ENCODE measurements at regions not wholly inside any gene's neighbourhood (a gene's known extent, or its start where the extent isn't known, plus 50 kb on each side); places are given as distances from the start of the nearest gene placed in this dataset.
"Not testable (repeated sequence)": the region's sequence is repeated elsewhere in the genome, so short reads cannot be mapped to it uniquely, and the experiment has no call there.

GRCh38 chr2:117335967-117336366 is 478.5 kb upstream of the DDX18 start:
- no peak overlapping the region for H3K4me3 Mint-ChIP-seq (ENCODE audit: low read depth, unreplicated experiment)
- TF ChIP-seq CTCF (IDR thresholded peaks at IDR 0.05; ENCODE audit: unreplicated experiment): no peak
- no peaks in the 10 kb centered on the region for H3K36me3 Mint-ChIP-seq (ENCODE audit: insufficient read depth, unreplicated experiment)
- BruUV-seq (replicated peaks): no TSS peak
- intact Hi-C loops (cut with micrococcal nuclease; ENCODE audit: unreplicated experiment): no loop called here
- no peaks in the 10 kb centered on the region for H3K9me3 Mint-ChIP-seq (ENCODE audit: low read depth, unreplicated experiment)
- peaks cover 16% of the 10 kb centered on the region for H3K4me1 Mint-ChIP-seq (ENCODE audit: low read depth, unreplicated experiment)
- no peak for DNase-seq
- no peaks in the 10 kb centered on the region for H3K27me3 Mint-ChIP-seq (ENCODE audit: unreplicated experiment)
- H3K27ac Mint-ChIP-seq (ENCODE audit: unreplicated experiment): no peak overlapping the region
- CTCF ChIA-PET: no interaction called here

- no peak for TF ChIP-seq CTCF (IDR thresholded peaks at IDR 0.05; ENCODE audit: unreplicated experiment)
- H3K4me3 Mint-ChIP-seq (ENCODE audit: low read depth, unreplicated experiment): no peak overlapping the region
- CTCF ChIA-PET: no interaction called here
Observed at GRCh38 chr2:117336496-117336895, 478.0 kb upstream of the DDX18 start.

DNA sequence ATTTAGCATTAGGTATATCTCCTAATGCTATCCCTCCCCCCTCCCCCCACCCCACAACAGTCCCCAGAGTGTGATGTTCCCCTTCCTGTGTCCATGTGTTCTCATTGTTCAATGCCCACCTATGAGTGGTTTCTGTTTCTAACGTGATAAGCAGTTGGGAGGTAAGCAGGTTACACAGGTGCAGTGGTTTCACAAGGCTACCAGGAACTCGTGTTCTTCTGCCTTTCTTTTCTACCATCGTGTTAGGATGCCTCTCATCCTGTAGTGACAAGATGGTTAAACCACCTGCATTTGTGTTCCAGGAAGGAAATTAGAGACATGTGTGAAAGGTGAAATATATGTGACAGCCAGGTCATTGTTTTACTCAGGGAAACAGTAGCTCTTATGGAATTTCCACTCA is 476.5 kb upstream of the DDX18 start:
- CTCF ChIA-PET; H3K36me3 Mint-ChIP-seq (ENCODE audit: insufficient read depth, unreplicated experiment); H3K4me3 Mint-ChIP-seq (ENCODE audit: low read depth, unreplicated experiment); DNase-seq; BruUV-seq (replicated peaks); H3K27me3 Mint-ChIP-seq (ENCODE audit: unreplicated experiment); H3K27ac Mint-ChIP-seq (ENCODE audit: unreplicated experiment); intact Hi-C loops (cut with micrococcal nuclease; ENCODE audit: unreplicated experiment); H3K9me3 Mint-ChIP-seq (ENCODE audit: low read depth, unreplicated experiment): not testable (repeated sequence)
- peaks cover 15% of the 10 kb centered on the region for H3K4me1 Mint-ChIP-seq (ENCODE audit: low read depth, unreplicated experiment)

More at GRCh38 chr2:117336496-117336895, 478.0 kb upstream of the DDX18 start:
- intact Hi-C loops (cut with micrococcal nuclease; ENCODE audit: unreplicated experiment): no loop called here
- Mint-ChIP-seq H3K4me1 (ENCODE audit: low read depth, unreplicated experiment) (peaks cover 15% of the 10 kb centered on the region), H3K9me3 (ENCODE audit: low read depth, unreplicated experiment) (no peaks in the 10 kb centered on the region), H3K27me3 (ENCODE audit: unreplicated experiment) (no peaks in the 10 kb centered on the region), H3K27ac (ENCODE audit: unreplicated experiment) (no peak overlapping the region), H3K36me3 (ENCODE audit: insufficient read depth, unreplicated experiment) (no peaks in the 10 kb centered on the region)
- DNase-seq: no peak
- BruUV-seq (replicated peaks): no TSS peak

- CTCF ChIA-PET: interaction anchor here (1.3 kb wide), 1 partner anchor 33 kb away, joined by 3 read pairs; no protein-coding TSS in a partner anchor
- no peak overlapping the region for H3K4me3 Mint-ChIP-seq (ENCODE audit: low read depth, unreplicated experiment)
- DNase-seq: no peak
Observed at GRCh38 chr2:117339980-117340379, 474.5 kb upstream of the DDX18 start.

More at GRCh38 chr2:117339980-117340379, 474.5 kb upstream of the DDX18 start:
- TF ChIP-seq CTCF (IDR thresholded peaks at IDR 0.05; ENCODE audit: unreplicated experiment): no peak
- Mint-ChIP-seq H3K9me3 (ENCODE audit: low read depth, unreplicated experiment) (no peaks in the 10 kb centered on the region), H3K27ac (ENCODE audit: unreplicated experiment) (no peak overlapping the region), H3K27me3 (ENCODE audit: unreplicated experiment) (no peaks in the 10 kb centered on the region), H3K36me3 (ENCODE audit: insufficient read depth, unreplicated experiment) (no peaks in the 10 kb centered on the region), H3K4me1 (ENCODE audit: low read depth, unreplicated experiment) (no peaks in the 10 kb centered on the region)
- no TSS peak for BruUV-seq (replicated peaks)
- intact Hi-C loops (cut with micrococcal nuclease; ENCODE audit: unreplicated experiment): no loop called here

All from Calu3 (cell line).